PC-9 (cell line): ENCODE measurements at regions not wholly inside any gene's neighbourhood (a gene's known extent, or its start where the extent isn't known, plus 50 kb on each side); places are given as distances from the start of the nearest gene placed in this dataset.

Experiments
- BruUV-seq: library from RNA; stranded (reverse); fragments of 400-500 nt; replicated peaks from 2 replicates; lab custom pipeline; 2021; lab: Mats Ljungman, UMichigan
- CTCF ChIA-PET: fragments of 300-600 bp; sonication (Branson Sonifier 250); formaldehyde crosslinking; loops from one replicate; lab custom pipeline; 2022; ENCODE audit warnings: antibody characterized with exemption; lab: Charles Lee
- POLR2A ChIA-PET: fragments of 300-600 bp; sonication (Branson Sonifier 250); formaldehyde crosslinking; loops from one replicate; lab custom pipeline; 2022; ENCODE audit warnings: antibody characterized with exemption; ENCODE audit not compliant: unreplicated experiment; lab: Charles Lee
- DNase-seq, 2 experiments: peaks; one replicate each; pipeline versions ENCODE4 v3.0.0 to v3.0.0-alpha.2; 2015 to 2022; ENCODE audit warnings: mixed read lengths in 1 of 2
- H2AFZ ChIP-seq: fragments of 200-600 bp; sonication (generic); 2 replicates; pipeline ENCODE4 v1.8.1; 2017; ENCODE audit warnings: antibody characterized with exemption
- H3F3A ChIP-seq: fragments of 200-600 bp; sonication (generic); 2 replicates; pipeline ENCODE4 v1.8.1; 2017; ENCODE audit warnings: antibody characterized with exemption, mild to moderate bottlenecking, low read depth; ENCODE audit not compliant: insufficient read depth
- H3K27ac ChIP-seq: fragments of 200-600 bp; sonication (generic); 2 replicates; pipeline ENCODE4 v1.6.1; 2016; ENCODE audit warnings: mixed run types
- H3K27me3 ChIP-seq: fragments of 200-600 bp; sonication (generic); 2 replicates; pipeline ENCODE4 v1.6.1; 2016; ENCODE audit warnings: low read depth, mixed run types; ENCODE audit not compliant: insufficient read depth
- H3K36me3 ChIP-seq: fragments of 200-600 bp; sonication (generic); 2 replicates; pipeline ENCODE4 v1.6.1; 2016; ENCODE audit warnings: low read depth, mixed run types
- H3K4me1 ChIP-seq: fragments of 200-600 bp; sonication (generic); replicated peaks from 2 replicates; pipeline ENCODE4 v1.6.1; 2016; ENCODE audit warnings: mixed run types; ENCODE audit not compliant: insufficient read depth
- H3K4me2 ChIP-seq: fragments of 200-600 bp; sonication (generic); 2 replicates; pipeline ENCODE4 v1.6.1; 2017; ENCODE audit warnings: mixed run types
- H3K4me3 ChIP-seq: fragments of 200-600 bp; sonication (generic); 2 replicates; pipeline ENCODE4 v1.6.1; 2016; ENCODE audit warnings: mixed run types
- H3K79me2 ChIP-seq: fragments of 200-600 bp; sonication (generic); 2 replicates; pipeline ENCODE4 v1.6.1; 2017; ENCODE audit warnings: low read depth, mixed run types
- H3K9me2 ChIP-seq: fragments of 200-600 bp; sonication (generic); 2 replicates; pipeline ENCODE4 v1.8.1; 2017; ENCODE audit warnings: mild to moderate bottlenecking; ENCODE audit not compliant: insufficient read depth
- H3K9me3 ChIP-seq: fragments of 200-600 bp; sonication (generic); 2 replicates; pipeline ENCODE4 v1.8.1; 2016; ENCODE audit warnings: low read depth; ENCODE audit not compliant: insufficient read depth
- H4K20me1 ChIP-seq: fragments of 200-600 bp; sonication (generic); 2 replicates; pipeline ENCODE4 v1.8.1; 2017; ENCODE audit not compliant: insufficient read depth
- CTCF ChIP-seq: fragments of 200-600 bp; sonication (generic); conservative IDR thresholded peaks from 2 replicates; pipeline ENCODE4 v1.6.1; 2017; ENCODE audit warnings: mixed run types, antibody characterized with exemption, mild to moderate bottlenecking, moderate library complexity
- EZH2 ChIP-seq: fragments of 200-600 bp; sonication (generic); IDR thresholded peaks from 2 replicates; pipeline ENCODE4 v1.8.0; 2017; ENCODE audit warnings: antibody characterized with exemption, low read depth
- intact Hi-C: fragments of 100-400 bp; cut with micrococcal nuclease; formaldehyde crosslinking; loops from one replicate; pipeline ENCODE4 v1.10.0; 2022; ENCODE audit not compliant: unreplicated experiment

GRCh38 chr5:110342683-110343082 lies 383.8 kb downstream of the TMEM232 start:
- no peaks in the 10 kb centered on the region for H3K4me1 ChIP-seq
- TF ChIP-seq CTCF (no peak), EZH2 (no peak)
- H4K20me1 ChIP-seq = no peaks in the 10 kb centered on the region
- POLR2A ChIA-PET = no interaction called here
- no peak overlapping the region for H3K4me2 ChIP-seq
- no TSS peak for BruUV-seq
- H3K9me3 ChIP-seq = no peaks in the 10 kb centered on the region
- no peaks in the 10 kb centered on the region for H3K36me3 ChIP-seq
- CTCF ChIA-PET = no interaction called here
- no peak for DNase-seq
- no peak overlapping the region for H2AFZ ChIP-seq
- no peaks in the 10 kb centered on the region for H3F3A ChIP-seq
- no peaks in the 10 kb centered on the region for H3K9me2 ChIP-seq
- H3K79me2 ChIP-seq = no peaks in the 10 kb centered on the region
- H3K27ac ChIP-seq = no peak overlapping the region
- H3K27me3 ChIP-seq = no peaks in the 10 kb centered on the region
- intact Hi-C loops = no loop called here
- H3K4me3 ChIP-seq = no peak overlapping the region

GRCh38 chr5:110343616-110344015 lies 382.9 kb downstream of the TMEM232 start:
- no peak overlapping the region for H3K4me3 ChIP-seq
- no peak overlapping the region for H3K27ac ChIP-seq
- ChIA-PET CTCF (no interaction called here), POLR2A (no interaction called here)
- H3K4me2 ChIP-seq = no peak overlapping the region
- no peak overlapping the region for H2AFZ ChIP-seq
- TF ChIP-seq EZH2 = no peak
- H3K36me3 ChIP-seq = no peaks in the 10 kb centered on the region
- H3K27me3 ChIP-seq = no peaks in the 10 kb centered on the region
- H3K9me2 ChIP-seq = no peaks in the 10 kb centered on the region
- DNase-seq = no peak
- no peaks in the 10 kb centered on the region for H3K9me3 ChIP-seq
- H4K20me1 ChIP-seq = no peaks in the 10 kb centered on the region
- H3K79me2 ChIP-seq = no peaks in the 10 kb centered on the region
- intact Hi-C loops = no loop called here
- no peaks in the 10 kb centered on the region for H3F3A ChIP-seq
- H3K4me1 ChIP-seq = no peaks in the 10 kb centered on the region
- BruUV-seq = no TSS peak

GRCh38 chr5:110345623-110346022 lies 380.8 kb downstream of the TMEM232 start:
- Histone ChIP-seq H3K36me3 (no peaks in the 10 kb centered on the region), H3K9me2 (no peaks in the 10 kb centered on the region), H3K4me1 (no peaks in the 10 kb centered on the region), H3K4me2 (no peak overlapping the region), H3K79me2 (no peaks in the 10 kb centered on the region), H3K27me3 (no peaks in the 10 kb centered on the region), H3K4me3 (no peak overlapping the region), H3K9me3 (no peaks in the 10 kb centered on the region), H3F3A (no peaks in the 10 kb centered on the region), H2AFZ (no peak overlapping the region), H3K27ac (no peak overlapping the region), H4K20me1 (no peaks in the 10 kb centered on the region)
- intact Hi-C loops = no loop called here
- no peak for DNase-seq
- no TSS peak for BruUV-seq
- TF ChIP-seq EZH2 (no peak), CTCF (no peak)
- CTCF ChIA-PET = no interaction called here
- POLR2A ChIA-PET = no interaction called here

- no peaks in the 10 kb centered on the region for H4K20me1 ChIP-seq
- no peak overlapping the region for H2AFZ ChIP-seq
- no peaks in the 10 kb centered on the region for H3K27me3 ChIP-seq
- CTCF ChIA-PET = no interaction called here
- no peaks in the 10 kb centered on the region for H3K9me3 ChIP-seq
- no peak overlapping the region for H3K4me2 ChIP-seq
- no peaks in the 10 kb centered on the region for H3K36me3 ChIP-seq
- no peaks in the 10 kb centered on the region for H3K4me1 ChIP-seq
- no peak for DNase-seq
- intact Hi-C loops = no loop called here
- no peaks in the 10 kb centered on the region for H3K9me2 ChIP-seq
- H3K4me3 ChIP-seq = no peak overlapping the region
- no peak overlapping the region for H3K27ac ChIP-seq
- no TSS peak for BruUV-seq
- POLR2A ChIA-PET = no interaction called here
- no peaks in the 10 kb centered on the region for H3K79me2 ChIP-seq
- TF ChIP-seq CTCF (no peak), EZH2 (no peak)
- H3F3A ChIP-seq = no peaks in the 10 kb centered on the region
Observed at GRCh38 chr5:110346893-110347358, 379.5 kb downstream of the TMEM232 start.
